Islet of Langerhans (tissue), 1 donor: ENCODE measurements at regions not wholly inside any gene's neighbourhood (a gene's known extent, or its start where the extent isn't known, plus 50 kb on each side); places are given as distances from the start of the nearest gene placed in this dataset.

Source experiments
- FAIRE-seq: peaks from one replicate; lab custom pipeline; 2011; peaks lifted over from hg19 to GRCh38; lab: Jason Lieb, UNC

- FAIRE-seq: no peak
Observed at GRCh38 chr12:107891967-107892366, 117.5 kb downstream of the ASCL4 start.

- FAIRE-seq: no peak
Observed at GRCh38 chr12:107894589-107894988, 120.1 kb downstream of the ASCL4 start.

DNA sequence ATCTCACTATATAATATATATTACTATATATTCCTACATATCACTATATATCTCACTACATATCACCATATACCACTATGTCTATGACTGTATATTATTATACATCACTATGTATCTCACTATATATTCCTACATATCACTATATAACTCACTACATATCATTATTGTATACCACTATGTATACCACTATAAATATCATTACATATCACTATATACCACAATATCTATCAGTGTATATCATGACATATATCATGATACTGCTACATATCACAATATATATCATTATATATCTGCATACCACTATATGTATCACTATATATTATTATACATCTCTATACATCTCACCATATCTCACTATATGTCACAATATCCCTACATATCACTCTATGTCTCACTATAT is 121.5 kb downstream of the ASCL4 start:
- no peak for FAIRE-seq

GRCh38 chr12:107900588-107900987 is 126.1 kb downstream of the ASCL4 start:
- FAIRE-seq: no peak

- FAIRE-seq: peak; percentile 65
Observed at GRCh38 chr12:107903341-107904061, 129.0 kb downstream of the ASCL4 start.

DNA sequence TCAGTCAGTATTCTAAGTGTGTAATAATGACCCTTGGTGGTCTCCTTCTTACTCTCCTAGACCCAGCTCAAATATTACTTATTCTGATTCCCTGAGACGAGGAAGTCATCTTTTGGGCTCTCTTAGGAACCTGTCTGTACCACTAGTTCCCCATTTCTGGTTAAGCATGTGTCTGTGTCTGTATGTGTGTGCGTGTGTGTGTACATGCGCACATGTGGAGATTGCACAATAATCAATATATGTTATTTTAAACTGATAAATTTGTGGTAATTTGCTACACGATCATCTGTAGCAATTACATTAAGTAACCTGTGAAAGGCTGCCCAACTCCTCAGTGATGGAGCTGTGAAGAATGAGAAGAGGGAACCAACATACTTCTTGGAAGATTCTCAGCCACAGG is 132.2 kb downstream of the ASCL4 start:
- FAIRE-seq: no peak

DNA sequence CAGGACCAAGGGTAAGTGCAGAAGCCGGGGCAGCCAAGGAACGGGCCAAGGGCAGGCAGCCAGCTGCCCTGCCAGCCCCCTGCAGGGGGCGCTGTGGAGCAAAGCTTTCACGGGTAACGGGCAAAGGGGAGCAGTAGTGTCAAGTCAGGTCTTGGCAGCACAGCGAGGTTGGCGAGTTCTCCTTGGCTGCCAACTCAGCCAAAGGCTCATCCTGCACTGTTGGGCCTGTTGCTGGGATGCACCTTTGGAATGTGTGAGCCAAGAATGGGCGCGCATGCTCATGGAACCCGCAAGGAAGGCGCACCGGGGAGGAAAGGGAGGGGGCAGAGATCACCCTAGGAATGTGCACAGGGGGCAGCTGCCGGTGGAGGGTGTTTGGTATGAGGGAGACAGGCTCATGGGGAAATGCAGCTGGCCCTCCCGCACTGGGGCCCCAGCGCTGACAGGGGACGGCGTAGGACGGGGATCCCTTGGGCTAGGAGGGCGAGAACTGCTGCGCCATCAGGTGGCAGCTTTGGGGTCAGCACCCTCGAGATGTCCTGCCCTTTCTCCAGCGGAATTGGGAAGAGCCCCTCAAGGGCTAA is 138.0 kb downstream of the ASCL4 start:
- FAIRE-seq: no peak

DNA sequence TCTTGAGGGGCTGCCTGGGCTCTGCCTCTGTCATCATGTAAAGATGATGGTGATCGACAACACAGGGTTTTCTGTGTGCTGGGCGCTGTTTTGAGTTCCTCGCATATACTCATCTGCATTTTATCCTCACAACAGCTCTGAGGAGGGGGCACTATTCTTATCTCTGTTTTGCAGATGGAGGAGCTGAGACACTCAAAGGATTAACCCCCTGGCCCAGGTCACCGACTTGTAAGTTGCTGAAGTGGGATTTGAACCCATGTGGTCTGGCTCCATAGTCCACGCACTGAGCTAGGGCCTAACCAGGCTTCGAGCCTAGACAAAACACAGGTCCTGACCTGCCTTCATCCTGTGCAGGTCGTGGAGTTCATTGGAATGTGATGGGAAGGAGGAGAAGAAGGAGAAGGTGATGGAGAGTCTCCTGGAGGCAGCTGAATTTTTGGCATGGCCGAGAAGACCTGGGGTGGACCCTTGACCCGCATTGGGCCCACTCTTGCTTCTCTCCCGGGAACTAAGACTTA is 140.0 kb downstream of the ASCL4 start:
- FAIRE-seq: no peak

DNA sequence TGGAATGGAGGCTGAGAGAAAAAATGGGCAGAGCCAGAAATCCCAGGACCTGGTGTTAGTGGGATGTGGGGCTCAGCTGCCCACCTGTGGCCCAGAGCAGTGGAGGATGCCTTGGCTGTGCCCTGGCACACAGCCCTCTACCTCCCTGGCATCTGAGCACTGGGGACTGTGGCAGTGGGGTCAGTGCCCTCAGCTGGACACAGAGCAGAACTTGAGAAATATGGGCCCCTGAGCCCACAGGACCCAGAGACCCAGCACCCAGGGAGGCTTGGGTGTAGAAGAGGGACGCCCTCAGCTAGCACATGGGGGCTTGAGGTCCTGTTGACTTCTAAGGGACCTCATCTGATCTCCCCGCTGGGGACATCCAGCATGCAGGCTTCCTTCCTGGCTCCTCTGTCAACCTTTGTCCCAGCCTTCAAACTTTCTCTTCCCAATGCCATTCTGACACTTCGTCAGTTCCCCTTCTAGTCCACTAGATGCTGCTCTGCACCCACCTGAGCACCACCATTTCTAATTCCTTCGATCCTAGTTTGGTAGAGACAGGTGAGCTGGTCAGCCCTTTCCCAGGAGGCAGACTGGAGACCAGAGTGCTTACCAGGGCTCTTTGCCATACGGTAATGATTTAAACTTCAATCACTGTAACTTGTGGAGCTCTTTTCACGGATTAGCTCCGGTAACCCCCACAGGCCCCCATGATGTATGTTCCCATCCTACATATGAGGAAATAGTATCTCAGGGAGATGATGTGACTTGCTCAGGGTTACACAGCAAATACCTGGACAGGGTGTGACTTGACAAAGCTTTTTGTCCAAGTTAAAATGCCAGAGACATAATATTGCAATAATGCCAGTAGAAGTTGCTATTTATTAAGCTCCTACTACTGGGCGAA is 143.7 kb downstream of the ASCL4 start:
- no peak for FAIRE-seq

GRCh38 chr12:107921062-107921461 is 146.6 kb downstream of the ASCL4 start:
- FAIRE-seq: no peak

GRCh38 chr12:107925125-107925524 is 150.6 kb downstream of the ASCL4 start:
- FAIRE-seq: no peak

DNA sequence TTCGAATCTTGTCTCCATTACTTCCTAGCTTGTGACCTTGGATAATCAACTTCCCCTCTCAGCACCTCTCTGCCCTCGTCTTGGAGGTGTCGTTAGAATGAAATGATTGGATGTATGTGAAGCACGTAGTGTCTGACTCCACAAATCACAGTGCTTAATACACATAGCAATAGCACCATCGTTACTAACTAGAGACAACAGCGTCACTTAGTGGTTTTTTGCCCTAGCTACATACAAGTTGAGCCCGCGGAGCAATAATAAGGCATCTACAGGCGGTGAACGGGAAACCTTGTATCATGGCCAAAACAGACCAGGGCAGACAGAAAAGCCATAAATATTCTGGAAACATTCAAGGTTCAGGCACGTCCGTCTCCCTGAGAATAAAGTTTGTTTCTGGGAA is 154.9 kb downstream of the ASCL4 start:
- FAIRE-seq: no peak

DNA sequence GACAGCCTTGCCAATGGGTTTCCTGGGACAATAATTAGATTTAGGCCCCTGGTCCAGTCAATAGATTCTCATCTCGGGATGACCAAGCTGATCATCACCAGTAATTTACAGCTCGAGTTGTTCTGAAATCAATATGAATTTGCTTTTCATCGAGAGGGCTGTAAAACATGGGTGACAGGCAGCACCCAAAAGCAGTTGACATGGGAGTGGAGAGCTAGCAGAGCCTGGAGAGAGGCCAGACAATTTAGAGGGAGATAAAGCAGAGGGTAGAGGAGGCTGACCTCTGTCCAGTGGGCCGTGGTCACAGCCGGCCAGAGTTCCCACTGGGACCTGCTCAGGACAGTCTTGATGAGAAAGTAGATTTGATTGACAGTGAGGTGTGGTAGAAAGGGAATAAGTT is 157.3 kb downstream of the ASCL4 start:
- FAIRE-seq: no peak

- no peak for FAIRE-seq
Observed at GRCh38 chr12:107938446-107938845, 163.9 kb downstream of the ASCL4 start.

DNA sequence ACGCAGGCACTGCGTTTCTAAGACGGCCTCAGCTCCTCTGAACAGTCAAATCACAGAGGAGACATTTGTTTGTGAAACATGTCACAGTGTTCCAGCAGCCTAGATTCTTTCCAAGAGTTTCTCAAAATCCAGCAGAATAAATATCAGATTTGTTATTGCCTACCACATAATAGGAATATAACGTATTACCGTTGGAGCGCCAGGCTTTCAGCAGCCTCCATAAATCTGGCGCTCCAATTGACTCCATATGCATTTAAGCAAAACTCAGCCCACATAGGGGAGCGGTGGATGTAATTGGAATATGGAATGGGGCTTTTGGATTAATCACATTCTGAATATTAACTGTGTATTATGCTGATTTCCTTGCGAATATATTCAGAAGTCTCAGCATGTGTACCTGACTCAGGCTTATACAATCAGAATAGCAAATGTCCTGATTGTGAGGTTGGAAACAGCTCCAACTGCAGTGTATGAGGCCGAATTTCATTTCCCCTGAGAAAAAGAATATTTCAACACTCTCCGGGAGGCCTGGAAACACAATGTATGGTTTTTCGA is 174.0 kb downstream of the ASCL4 start:
- FAIRE-seq: no peak

- FAIRE-seq: no peak
Observed at GRCh38 chr12:107951024-107951423, 176.5 kb downstream of the ASCL4 start.

DNA sequence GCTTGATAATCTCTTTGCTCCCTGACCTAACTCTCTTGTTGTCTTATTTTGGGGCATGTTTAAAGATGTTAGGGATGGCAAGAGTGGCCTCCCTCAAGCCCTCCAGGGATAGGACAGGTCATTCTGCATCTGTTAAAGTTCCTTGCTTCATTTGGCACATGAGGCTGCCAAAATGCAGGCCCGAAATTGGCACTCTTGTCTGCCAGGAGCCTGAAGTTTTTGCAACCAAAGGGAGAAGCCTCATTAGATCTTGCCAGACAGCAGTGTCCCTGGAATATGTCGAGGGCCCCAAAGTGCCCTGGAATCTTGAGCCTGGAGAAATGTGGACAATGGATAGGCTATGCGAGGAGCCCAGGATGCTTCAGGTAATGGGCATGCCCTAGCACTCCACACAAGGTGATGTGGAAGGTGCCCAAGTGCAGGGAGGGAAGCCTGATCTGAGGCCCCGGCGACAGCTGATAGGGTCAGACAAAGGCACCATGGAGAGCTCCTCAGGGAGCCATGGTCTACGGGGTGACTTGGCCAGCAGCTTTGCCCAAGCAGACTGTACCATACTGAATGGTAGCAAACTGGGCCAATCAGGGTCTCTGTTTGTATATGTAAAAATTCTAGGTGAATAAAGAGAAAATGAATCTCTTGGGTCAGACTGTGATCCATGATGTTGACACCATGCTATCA is 173.0 kb upstream of the WSCD2 start:
- no peak for FAIRE-seq

DNA sequence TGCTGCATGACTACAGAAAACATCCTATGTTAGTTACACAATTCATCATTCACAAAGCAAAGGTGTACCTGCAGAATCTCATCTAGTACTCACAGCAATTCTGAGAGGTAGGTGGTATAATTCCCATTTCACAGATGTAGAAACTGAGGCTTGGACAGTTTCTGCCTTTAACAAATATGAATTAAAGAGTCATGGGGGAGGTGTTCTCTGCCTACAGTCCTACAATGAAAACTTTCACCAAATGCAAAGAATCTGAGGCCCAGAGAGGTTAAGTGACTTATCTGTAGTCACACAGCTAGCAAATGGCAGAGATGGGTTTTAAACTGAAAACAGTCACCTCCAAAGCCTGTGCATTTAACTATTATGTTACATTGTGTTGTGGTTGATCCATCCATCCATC is 171.6 kb upstream of the WSCD2 start:
- FAIRE-seq: no peak

DNA sequence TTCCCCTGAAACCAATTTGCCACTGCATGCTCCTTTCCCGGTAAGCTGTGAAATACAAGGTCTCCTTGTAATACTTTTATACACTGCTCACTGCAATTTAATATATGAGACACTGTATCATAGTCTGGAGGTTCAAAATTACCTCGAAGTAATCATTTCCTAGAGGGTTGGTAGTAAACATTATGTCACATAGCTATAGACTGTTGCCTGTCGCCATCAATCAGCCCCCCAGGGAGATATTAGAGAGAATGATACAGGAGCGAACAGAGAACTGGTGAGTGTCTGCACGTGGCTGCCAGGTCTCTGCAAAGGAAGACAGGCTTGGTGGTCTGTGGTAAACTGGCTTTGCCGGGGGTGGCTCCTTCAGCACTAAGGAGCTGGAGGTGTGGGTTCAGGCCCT is 165.5 kb upstream of the WSCD2 start:
- FAIRE-seq: no peak

DNA sequence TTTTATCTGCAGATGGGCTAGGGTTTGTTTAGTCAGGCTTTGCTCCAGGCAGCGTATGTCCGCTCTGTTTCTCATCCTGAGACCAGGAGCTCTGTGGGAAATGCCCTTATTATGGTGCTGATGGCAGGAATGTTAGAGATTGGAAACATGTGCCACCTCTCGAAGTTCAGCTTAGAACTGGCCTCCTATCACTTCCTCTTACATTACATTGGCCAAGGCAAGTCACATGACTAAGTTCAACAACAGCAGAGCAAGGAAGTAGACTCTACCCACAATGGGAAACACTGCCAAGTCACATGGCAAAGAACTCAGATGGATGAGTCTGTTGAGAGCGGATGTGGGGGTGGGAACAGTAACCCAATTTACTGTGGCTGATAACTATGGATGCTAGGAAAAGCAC is 161.9 kb upstream of the WSCD2 start:
- no peak for FAIRE-seq

DNA sequence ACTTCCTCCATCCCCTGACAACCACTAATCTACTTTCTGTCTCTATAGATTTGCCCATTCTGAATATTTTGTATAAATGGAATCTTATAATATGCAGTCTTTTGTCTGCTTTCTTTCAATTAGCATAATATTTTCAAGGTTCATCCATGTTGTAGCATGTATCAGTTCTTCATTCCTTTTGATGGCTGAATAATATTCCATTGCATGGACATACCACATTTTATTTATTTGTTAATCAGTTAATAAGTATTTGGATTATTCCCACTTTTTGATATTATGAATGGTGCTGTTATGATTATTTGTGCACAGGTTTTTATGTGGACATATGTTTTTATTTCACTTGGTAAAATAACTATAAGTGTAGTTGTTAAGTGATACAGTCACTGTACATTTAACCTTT is 155.1 kb upstream of the WSCD2 start:
- no peak for FAIRE-seq

DNA sequence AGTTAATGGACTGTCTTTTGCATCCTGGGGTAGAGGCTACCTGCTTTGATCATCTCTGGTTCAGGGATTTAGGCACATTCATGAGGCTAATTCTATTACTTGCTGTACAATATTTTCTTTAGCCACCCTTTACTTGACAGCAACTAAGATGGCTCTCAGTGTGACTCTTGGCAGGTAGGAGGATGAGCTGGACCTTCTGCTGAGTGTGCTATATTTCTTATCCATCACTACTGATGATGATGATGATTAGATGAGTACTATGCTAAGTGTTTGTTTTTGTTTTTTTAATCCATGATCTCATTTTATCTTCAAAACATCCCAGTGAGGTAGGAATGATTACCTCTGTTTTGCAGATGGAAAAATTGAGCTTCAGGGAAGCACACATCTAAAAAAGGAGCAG is 152.8 kb upstream of the WSCD2 start:
- FAIRE-seq: no peak
